Activated naive CD4-positive, alpha-beta T cell treated with anti-CD3 and anti-CD28 coated beads for 36 hours (primary cell): ENCODE measurements at regions not wholly inside any gene's neighbourhood (a gene's known extent, or its start where the extent isn't known, plus 50 kb on each side); places are given as distances from the start of the nearest gene placed in this dataset.

ENCODE experiments used
- CTCF ChIA-PET: fragments of 350-600 bp; sonication (Branson Sonifier 250); formaldehyde crosslinking; loops from one replicate; lab custom pipeline; 2021; ENCODE audit warnings: antibody characterized with exemption; lab: Charles Lee
- DNase-seq: peaks from one replicate; pipeline ENCODE4 v3.0.0-alpha.2; 2020
- H3K27ac Mint-ChIP-seq: one replicate; pipeline ENCODE4 v1.8.0; 2021; ENCODE audit warnings: mild to moderate bottlenecking, mixed read lengths
- H3K27me3 Mint-ChIP-seq: one replicate; pipeline ENCODE4 v1.8.0; 2021; ENCODE audit warnings: low read depth, mixed read lengths
- H3K36me3 Mint-ChIP-seq: one replicate; pipeline ENCODE4 v1.8.0; 2021; ENCODE audit warnings: low read depth, mixed read lengths
- H3K4me1 Mint-ChIP-seq: one replicate; pipeline ENCODE4 v1.8.0; 2021; ENCODE audit warnings: low read depth, mixed read lengths
- H3K4me3 Mint-ChIP-seq: one replicate; pipeline ENCODE4 v1.8.0; 2021; ENCODE audit warnings: mild to moderate bottlenecking, moderate library complexity, mixed read lengths
- H3K9me3 Mint-ChIP-seq: one replicate; pipeline ENCODE4 v1.8.0; 2021; ENCODE audit warnings: mixed read lengths
- intact Hi-C: fragments of 100-400 bp; cut with micrococcal nuclease; formaldehyde crosslinking; loops from one replicate; pipeline ENCODE4 v1.15.1; 2023

- no peak overlapping the region for H3K4me3 Mint-ChIP-seq
- no peak for DNase-seq
- no peak overlapping the region for H3K27ac Mint-ChIP-seq
- H3K36me3 Mint-ChIP-seq = no peaks in the 10 kb centered on the region
- CTCF ChIA-PET = no interaction called here
- no peaks in the 10 kb centered on the region for H3K27me3 Mint-ChIP-seq
- H3K9me3 Mint-ChIP-seq = no peaks in the 10 kb centered on the region
- intact Hi-C loops = no loop called here
- no peaks in the 10 kb centered on the region for H3K4me1 Mint-ChIP-seq
Measured at GRCh38 chr4:133776961-133777360, 424.6 kb downstream of the PABPC4L start.

GRCh38 chr4:133776503-133776902 is 425.1 kb downstream of the PABPC4L start:
- H3K36me3 Mint-ChIP-seq = no peaks in the 10 kb centered on the region
- CTCF ChIA-PET = no interaction called here
- H3K27me3 Mint-ChIP-seq = no peaks in the 10 kb centered on the region

GRCh38 chr4:133775881-133776280 is 425.7 kb downstream of the PABPC4L start:
- intact Hi-C loops = no loop called here
- H3K9me3 Mint-ChIP-seq = peaks cover 3% of the 10 kb centered on the region
- no peak for DNase-seq
- H3K4me3 Mint-ChIP-seq = no peak overlapping the region
- no peaks in the 10 kb centered on the region for H3K4me1 Mint-ChIP-seq
- no peaks in the 10 kb centered on the region for H3K36me3 Mint-ChIP-seq
- H3K27me3 Mint-ChIP-seq = no peaks in the 10 kb centered on the region
- no peak overlapping the region for H3K27ac Mint-ChIP-seq
- CTCF ChIA-PET = no interaction called here

More at GRCh38 chr4:133776503-133776902, 425.1 kb downstream of the PABPC4L start:
- DNase-seq = no peak
- H3K27ac Mint-ChIP-seq = no peak overlapping the region
- intact Hi-C loops = no loop called here
- no peaks in the 10 kb centered on the region for H3K4me1 Mint-ChIP-seq
- no peak overlapping the region for H3K4me3 Mint-ChIP-seq
- H3K9me3 Mint-ChIP-seq = peaks cover 1% of the 10 kb centered on the region

- no peaks in the 10 kb centered on the region for H3K4me1 Mint-ChIP-seq
- H3K27ac Mint-ChIP-seq = no peak overlapping the region
- no peaks in the 10 kb centered on the region for H3K27me3 Mint-ChIP-seq
- no peaks in the 10 kb centered on the region for H3K36me3 Mint-ChIP-seq
- H3K9me3 Mint-ChIP-seq = peaks cover 3% of the 10 kb centered on the region
- H3K4me3 Mint-ChIP-seq = no peak overlapping the region
- CTCF ChIA-PET = no interaction called here
- no peak for DNase-seq
- intact Hi-C loops = no loop called here
Measured at GRCh38 chr4:133775469-133775868, 426.1 kb downstream of the PABPC4L start.

GRCh38 chr4:133759428-133759827 is 442.2 kb downstream of the PABPC4L start:
- DNase-seq = no peak
- intact Hi-C loops = no loop called here
- H3K4me1 Mint-ChIP-seq = no peaks in the 10 kb centered on the region
- H3K36me3 Mint-ChIP-seq = no peaks in the 10 kb centered on the region
- H3K27ac Mint-ChIP-seq = no peak overlapping the region
- CTCF ChIA-PET = no interaction called here
- no peaks in the 10 kb centered on the region for H3K27me3 Mint-ChIP-seq
- no peak overlapping the region for H3K4me3 Mint-ChIP-seq
- peaks cover 13% of the 10 kb centered on the region for H3K9me3 Mint-ChIP-seq

GRCh38 chr4:133741766-133742165 is 459.8 kb downstream of the PABPC4L start:
- intact Hi-C loops = no loop called here

DNA sequence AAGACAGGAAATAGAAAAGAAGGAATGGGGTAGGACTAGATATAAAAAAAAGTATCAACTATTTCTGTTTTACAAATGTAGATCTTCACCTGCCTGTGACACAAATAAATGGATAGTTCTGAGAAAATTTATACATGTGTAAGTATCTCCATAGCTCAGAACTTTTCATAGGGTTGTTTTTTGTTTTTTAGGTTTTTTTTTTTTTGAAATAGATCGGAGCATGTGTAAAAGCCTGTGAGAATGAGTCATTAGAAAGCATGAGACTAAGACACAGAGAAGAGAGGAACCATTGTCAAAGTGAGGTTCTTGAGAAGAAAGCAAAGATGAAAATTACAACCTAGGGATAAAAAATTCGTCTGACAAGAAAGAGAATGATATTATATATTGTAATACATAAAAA is 481.6 kb downstream of the PABPC4L start:
- H3K36me3 Mint-ChIP-seq = no peaks in the 10 kb centered on the region

More at GRCh38 chr4:133741766-133742165, 459.8 kb downstream of the PABPC4L start:
- CTCF ChIA-PET = no interaction called here
- Mint-ChIP-seq H3K9me3 (peaks cover 20% of the 10 kb centered on the region), H3K36me3 (no peaks in the 10 kb centered on the region), H3K27me3 (no peaks in the 10 kb centered on the region), H3K4me1 (no peaks in the 10 kb centered on the region), H3K27ac (no peak overlapping the region), H3K4me3 (no peak overlapping the region)
- no peak for DNase-seq

DNA sequence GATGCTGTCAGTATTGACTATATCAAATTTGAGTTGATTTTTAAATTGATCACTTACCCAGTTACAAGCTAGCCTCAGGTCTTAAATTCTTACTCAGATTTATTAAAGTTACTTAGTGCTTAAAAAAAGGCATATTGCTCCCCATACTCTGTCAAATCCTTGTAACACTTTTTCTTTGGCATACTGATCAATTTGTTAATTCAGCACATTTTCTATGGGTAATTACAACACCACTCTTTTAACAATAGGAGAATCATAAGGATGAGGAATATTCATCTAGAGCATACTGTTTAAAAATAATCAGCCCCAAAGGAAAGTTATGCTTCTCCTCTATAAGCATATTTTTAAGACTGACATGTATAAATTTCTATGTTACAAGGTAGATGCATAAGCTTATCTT is 482.5 kb downstream of the PABPC4L start:
- no peak overlapping the region for H3K4me3 Mint-ChIP-seq

More for the DNA sequence above, 481.6 kb downstream of the PABPC4L start:
- Mint-ChIP-seq H3K9me3 (peaks cover 3% of the 10 kb centered on the region), H3K27me3 (no peaks in the 10 kb centered on the region), H3K27ac (no peak overlapping the region), H3K4me1 (no peaks in the 10 kb centered on the region), H3K4me3 (no peak overlapping the region)
- CTCF ChIA-PET = no interaction called here
- no peak for DNase-seq
- intact Hi-C loops = no loop called here

GRCh38 chr4:133714211-133714610 is 487.4 kb downstream of the PABPC4L start:
- Mint-ChIP-seq H3K36me3 (no peaks in the 10 kb centered on the region), H3K4me1 (no peaks in the 10 kb centered on the region), H3K27ac (no peak overlapping the region), H3K27me3 (no peaks in the 10 kb centered on the region), H3K9me3 (no peaks in the 10 kb centered on the region), H3K4me3 (no peak overlapping the region)
- CTCF ChIA-PET = no interaction called here
- DNase-seq = no peak
- intact Hi-C loops = no loop called here

More for the DNA sequence above, 482.5 kb downstream of the PABPC4L start:
- intact Hi-C loops = no loop called here
- Mint-ChIP-seq H3K4me1 (no peaks in the 10 kb centered on the region), H3K27ac (no peak overlapping the region), H3K36me3 (no peaks in the 10 kb centered on the region), H3K9me3 (peaks cover 3% of the 10 kb centered on the region), H3K27me3 (no peaks in the 10 kb centered on the region)
- DNase-seq = no peak
- CTCF ChIA-PET = no interaction called here

- H3K4me1 Mint-ChIP-seq = no peaks in the 10 kb centered on the region
- no peak overlapping the region for H3K4me3 Mint-ChIP-seq
- H3K27me3 Mint-ChIP-seq = no peaks in the 10 kb centered on the region
- no peaks in the 10 kb centered on the region for H3K9me3 Mint-ChIP-seq
- H3K27ac Mint-ChIP-seq = no peak overlapping the region
- no peaks in the 10 kb centered on the region for H3K36me3 Mint-ChIP-seq
- DNase-seq = no peak
- CTCF ChIA-PET = no interaction called here
- intact Hi-C loops = no loop called here
Measured at GRCh38 chr4:133713340-133713739, 488.2 kb downstream of the PABPC4L start.

DNA sequence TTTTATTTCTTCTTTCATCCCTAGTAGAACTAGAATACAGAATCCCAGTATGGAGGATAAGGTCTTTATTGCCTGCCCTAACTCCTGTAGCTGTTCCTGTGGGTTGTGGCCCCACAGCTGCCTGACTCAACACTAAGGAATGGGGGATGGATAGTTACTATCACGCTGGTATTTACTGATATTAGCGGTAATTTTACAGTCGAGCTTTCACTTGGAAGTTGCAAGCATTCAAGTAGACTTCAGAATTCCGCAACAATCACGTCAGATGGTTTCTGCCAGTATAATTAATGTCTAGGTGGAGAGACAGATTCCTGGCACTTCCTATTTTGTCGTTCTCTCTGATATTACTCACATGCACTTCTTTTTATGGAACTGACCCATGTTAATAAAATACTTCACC is 489.8 kb downstream of the PABPC4L start:
- Mint-ChIP-seq H3K4me3 (no peak overlapping the region), H3K9me3 (no peaks in the 10 kb centered on the region), H3K27me3 (no peaks in the 10 kb centered on the region), H3K36me3 (no peaks in the 10 kb centered on the region), H3K4me1 (no peaks in the 10 kb centered on the region), H3K27ac (no peak overlapping the region)
- intact Hi-C loops = no loop called here
- CTCF ChIA-PET = no interaction called here
- no peak for DNase-seq

- intact Hi-C loops = no loop called here
- H3K27me3 Mint-ChIP-seq = no peaks in the 10 kb centered on the region
- DNase-seq = no peak
- H3K9me3 Mint-ChIP-seq = no peaks in the 10 kb centered on the region
- no peaks in the 10 kb centered on the region for H3K36me3 Mint-ChIP-seq
- CTCF ChIA-PET = no interaction called here
- H3K4me1 Mint-ChIP-seq = no peaks in the 10 kb centered on the region
- H3K27ac Mint-ChIP-seq = no peak overlapping the region
- H3K4me3 Mint-ChIP-seq = no peak overlapping the region
Measured at GRCh38 chr4:133694416-133694815, 507.2 kb downstream of the PABPC4L start.

DNA sequence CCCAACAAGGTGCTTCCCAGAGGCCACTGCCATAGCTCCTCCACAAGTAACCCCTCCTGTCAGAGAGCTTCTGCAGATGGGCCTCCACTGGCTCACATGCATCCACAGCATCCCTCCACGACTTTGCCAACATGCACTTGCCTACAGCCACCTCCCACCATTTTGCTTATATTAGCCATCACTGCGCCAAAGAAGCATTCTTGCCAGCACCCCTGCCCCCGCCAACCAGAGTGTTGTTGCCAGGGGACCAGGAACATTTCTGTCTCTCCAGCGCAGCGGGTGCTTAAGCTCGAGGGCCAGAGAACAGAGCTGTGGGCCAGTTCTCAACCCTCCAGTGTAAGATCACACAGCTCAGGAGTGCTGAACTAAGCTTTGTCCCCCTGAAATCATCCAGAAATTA is 517.6 kb downstream of the PABPC4L start:
- DNase-seq = no peak
- CTCF ChIA-PET = interaction anchor here (0.5 kb wide), 1 partner anchor 147 kb away, joined by 4 read pairs; no protein-coding TSS in a partner anchor
- Mint-ChIP-seq H3K4me1 (no peaks in the 10 kb centered on the region), H3K27me3 (no peaks in the 10 kb centered on the region), H3K27ac (no peak overlapping the region), H3K36me3 (no peaks in the 10 kb centered on the region), H3K9me3 (peaks cover 28% of the 10 kb centered on the region), H3K4me3 (no peak overlapping the region)
- intact Hi-C loops = no loop called here
